Activated CD8-positive, alpha-beta memory T cell treated with anti-CD3 and anti-CD28 coated beads, Interleukin-2, amount 10 ng/mL, durations not matched to agents 7 days and 5 days (primary cell): ENCODE measurements at regions not wholly inside any gene's neighbourhood (a gene's known extent, or its start where the extent isn't known, plus 50 kb on each side); places are given as distances from the start of the nearest gene placed in this dataset.

Source experiments
- ATAC-seq: fragments of 150-1000 bp; cut with Tn5 transposase; one replicate; pipeline ENCODE4 v1.10.0; 2021; ENCODE audit warnings: moderate library complexity
- CTCF ChIA-PET: fragments of 350-600 bp; sonication (Branson Sonifier 250); formaldehyde crosslinking; loops from one replicate; lab custom pipeline; 2021; ENCODE audit warnings: antibody characterized with exemption; lab: Charles Lee
- DNase-seq: peaks from one replicate; pipeline ENCODE4 v3.0.0-alpha.2; 2020
- H3K27ac Mint-ChIP-seq: one replicate; pipeline ENCODE4 v1.8.0; 2021; ENCODE audit warnings: mild to moderate bottlenecking, mixed read lengths
- H3K27me3 Mint-ChIP-seq: one replicate; pipeline ENCODE4 v1.8.0; 2021; ENCODE audit warnings: mixed read lengths
- H3K36me3 Mint-ChIP-seq: one replicate; pipeline ENCODE4 v1.8.0; 2021; ENCODE audit warnings: mild to moderate bottlenecking, mixed read lengths
- H3K4me1 Mint-ChIP-seq: one replicate; pipeline ENCODE4 v1.8.0; 2021; ENCODE audit warnings: mixed read lengths
- H3K4me3 Mint-ChIP-seq: one replicate; pipeline ENCODE4 v1.8.0; 2021; ENCODE audit warnings: mild to moderate bottlenecking, moderate library complexity, mixed read lengths
- H3K9me3 Mint-ChIP-seq: one replicate; pipeline ENCODE4 v1.8.0; 2022; ENCODE audit warnings: low read depth, mixed read lengths

DNA sequence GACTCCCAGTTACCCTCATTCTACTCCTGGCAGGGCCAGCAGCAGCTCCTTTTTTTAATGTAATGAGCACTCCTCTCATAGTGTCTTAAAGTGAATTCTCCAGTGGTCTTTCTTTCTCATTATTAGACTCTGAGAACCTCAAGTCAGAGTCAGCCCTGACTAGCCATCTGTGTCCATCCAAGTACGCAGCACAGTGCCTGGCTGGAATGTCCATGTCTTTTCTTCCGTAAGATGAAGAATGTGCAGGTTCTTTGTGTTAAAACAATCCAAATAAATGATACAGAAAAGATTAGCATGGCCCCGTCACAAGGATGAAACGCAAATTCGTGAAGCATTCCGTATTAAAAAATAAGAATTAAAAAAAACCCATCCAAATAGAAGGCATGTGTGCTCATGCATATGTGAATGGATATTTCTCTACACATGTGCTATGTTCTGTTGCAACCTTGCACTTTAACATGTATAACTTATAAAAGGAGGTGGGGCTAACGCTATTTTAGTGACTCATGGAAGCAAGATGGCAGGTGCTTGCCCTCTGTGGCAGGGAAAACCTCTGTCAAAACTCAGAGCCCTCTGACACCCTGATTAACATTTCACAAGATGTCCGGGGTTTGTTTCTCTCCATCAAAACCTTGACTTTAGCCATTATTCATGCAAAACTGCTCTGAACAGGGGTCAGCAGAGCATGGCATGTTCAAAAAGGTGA lies 170.7 kb upstream of the TOPAZ1 start:
- CTCF ChIA-PET, result no interaction called here
- Mint-ChIP-seq H3K27me3 (peaks cover 30% of the 10 kb centered on the region), H3K4me3 (no peak overlapping the region), H3K4me1 (no peaks in the 10 kb centered on the region), H3K27ac (no peak overlapping the region), H3K36me3 (no peaks in the 10 kb centered on the region), H3K9me3 (no peaks in the 10 kb centered on the region)
- ATAC-seq (no peak), DNase-seq (no peak)

DNA sequence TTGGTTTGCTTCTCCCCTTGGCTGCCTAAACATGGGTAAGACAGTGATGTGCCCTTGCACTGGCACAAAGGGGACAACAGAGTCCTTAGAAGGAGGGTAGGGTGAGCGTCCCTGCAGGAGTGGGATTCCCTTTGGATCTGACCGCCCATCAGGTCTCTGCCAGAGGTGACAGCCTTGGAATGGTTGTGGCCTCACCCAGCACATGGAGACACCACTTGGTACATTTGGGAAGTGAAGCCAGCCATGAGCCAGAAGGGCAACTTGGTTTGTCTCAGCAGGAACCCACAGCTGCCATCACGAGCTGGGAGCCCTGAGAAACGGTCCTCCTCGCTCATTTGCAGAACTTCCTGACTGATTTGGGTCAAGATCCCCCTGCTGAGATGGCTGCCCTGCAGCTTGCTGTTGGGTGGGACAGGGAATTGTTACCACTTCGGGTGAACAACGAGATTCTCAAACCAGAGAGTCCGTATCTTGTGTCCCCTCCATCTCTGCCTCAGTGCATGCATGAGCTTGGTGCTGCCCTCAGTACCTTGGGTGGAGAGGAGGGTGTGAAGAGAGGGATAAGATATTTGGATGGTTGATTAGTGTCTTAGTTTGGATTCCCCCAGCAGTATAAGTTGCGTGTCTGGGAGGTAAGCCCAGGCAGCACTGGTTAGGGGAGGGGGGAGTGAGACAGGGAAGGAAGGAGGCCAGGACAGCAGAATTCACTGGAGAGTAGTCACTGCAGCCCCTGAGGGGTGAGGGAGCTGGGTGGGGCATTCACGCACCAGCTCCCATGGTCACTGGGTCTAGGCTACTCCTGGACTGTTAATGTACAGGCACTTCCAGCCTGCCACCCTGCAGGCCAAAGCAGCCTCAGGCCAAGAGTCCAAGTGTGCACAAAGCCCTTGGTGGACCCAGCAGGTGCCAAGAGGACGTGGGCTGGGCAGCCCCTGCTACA lies 168.8 kb upstream of the TOPAZ1 start:
- Mint-ChIP-seq H3K36me3 (no peaks in the 10 kb centered on the region), H3K4me3 (no peak overlapping the region), H3K4me1 (no peaks in the 10 kb centered on the region), H3K27ac (no peak overlapping the region), H3K9me3 (no peaks in the 10 kb centered on the region), H3K27me3 (peaks cover 25% of the 10 kb centered on the region)
- CTCF ChIA-PET, result no interaction called here
- no peak for ATAC-seq
- DNase-seq, result no peak

DNA sequence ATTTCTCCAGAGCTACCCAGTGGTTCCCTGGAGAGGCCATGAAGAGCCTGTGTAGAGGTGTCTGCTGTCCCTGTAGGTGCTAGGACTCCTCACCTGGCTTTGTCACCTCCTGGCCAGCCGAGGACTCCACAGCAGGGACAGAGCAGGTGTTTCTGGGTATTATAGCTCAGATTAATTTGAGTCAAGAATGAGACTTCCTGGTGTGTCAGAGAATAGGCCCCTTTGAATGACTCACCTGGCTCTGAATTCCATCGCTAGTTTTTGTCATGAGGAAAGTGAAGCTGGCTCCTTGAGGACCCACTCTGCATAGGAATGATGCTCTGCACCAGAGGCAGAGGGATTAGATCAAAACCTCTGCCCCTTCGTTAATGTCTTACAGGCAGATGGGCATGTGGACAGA lies 167.5 kb upstream of the TOPAZ1 start:
- CTCF ChIA-PET, result no interaction called here
- Mint-ChIP-seq H3K36me3 (no peaks in the 10 kb centered on the region), H3K4me3 (no peak overlapping the region), H3K27ac (no peak overlapping the region), H3K27me3 (peaks cover 20% of the 10 kb centered on the region), H3K9me3 (no peaks in the 10 kb centered on the region), H3K4me1 (no peaks in the 10 kb centered on the region)
- DNase-seq (no peak), ATAC-seq (no peak)

DNA sequence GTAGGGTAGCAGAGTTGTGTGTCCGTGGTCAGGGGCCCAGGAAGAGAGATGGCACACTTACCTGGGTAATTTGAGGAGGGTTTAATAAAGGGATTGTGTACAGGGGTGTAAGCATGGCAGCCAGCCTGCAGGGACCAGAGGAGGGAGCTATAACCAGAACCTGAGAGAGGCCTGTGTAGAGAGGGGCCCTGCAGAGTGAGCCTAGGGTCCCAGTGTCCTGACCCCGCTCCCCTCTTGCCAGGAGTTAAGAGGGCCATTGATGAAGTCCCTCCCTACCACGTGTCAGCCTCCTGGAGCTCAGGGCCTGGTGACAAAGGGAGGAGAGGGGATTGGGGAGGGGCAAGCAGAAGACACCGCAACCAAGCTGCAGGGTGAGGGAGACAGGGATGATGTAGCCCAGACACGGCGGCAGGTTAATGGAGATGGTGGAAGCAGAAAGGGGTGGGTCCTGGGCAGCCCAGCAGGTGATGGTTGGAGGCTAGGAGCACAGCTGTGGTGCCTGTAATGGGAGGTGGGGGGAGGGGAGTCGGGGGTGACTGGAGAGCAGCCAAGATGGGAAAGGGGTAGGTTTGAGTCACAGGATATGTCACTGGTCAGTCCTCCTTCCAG lies 165.4 kb upstream of the TOPAZ1 start:
- Mint-ChIP-seq H3K27me3 (peaks cover 19% of the 10 kb centered on the region), H3K27ac (no peak overlapping the region), H3K36me3 (no peaks in the 10 kb centered on the region), H3K4me3 (no peak overlapping the region), H3K4me1 (no peaks in the 10 kb centered on the region), H3K9me3 (no peaks in the 10 kb centered on the region)
- CTCF ChIA-PET, result interaction anchor here (0.6 kb wide), 1 partner anchor 24 kb away, joined by 3 read pairs; no protein-coding TSS in a partner anchor
- no peak for DNase-seq
- no peak for ATAC-seq

DNA sequence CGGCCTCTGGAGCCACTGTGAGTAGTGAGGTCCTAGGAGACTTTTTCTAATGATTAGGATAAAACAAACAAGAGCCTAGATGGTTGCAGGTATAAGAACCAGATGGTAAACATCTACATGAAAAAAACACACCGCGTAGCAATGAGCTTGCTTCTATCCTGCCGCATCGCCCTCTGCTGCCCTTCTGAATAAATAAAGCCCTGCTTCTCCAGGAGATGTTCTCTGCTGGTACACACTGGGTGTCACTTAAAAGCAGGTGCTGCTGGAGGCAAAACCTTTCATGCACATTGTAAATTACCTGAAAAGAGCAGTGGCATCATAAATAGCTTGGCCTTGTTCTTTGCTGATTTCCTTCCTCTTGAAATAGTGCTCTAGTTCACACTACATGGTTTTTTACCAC lies 164.4 kb upstream of the TOPAZ1 start:
- Mint-ChIP-seq H3K4me3 (no peak overlapping the region), H3K4me1 (no peaks in the 10 kb centered on the region), H3K9me3 (no peaks in the 10 kb centered on the region), H3K27me3 (peaks cover 23% of the 10 kb centered on the region), H3K36me3 (no peaks in the 10 kb centered on the region), H3K27ac (no peak overlapping the region)
- CTCF ChIA-PET, result interaction anchor here (0.6 kb wide), 1 partner anchor 23 kb away, joined by 3 read pairs; no protein-coding TSS in a partner anchor
- ATAC-seq (no peak), DNase-seq (no peak)

DNA sequence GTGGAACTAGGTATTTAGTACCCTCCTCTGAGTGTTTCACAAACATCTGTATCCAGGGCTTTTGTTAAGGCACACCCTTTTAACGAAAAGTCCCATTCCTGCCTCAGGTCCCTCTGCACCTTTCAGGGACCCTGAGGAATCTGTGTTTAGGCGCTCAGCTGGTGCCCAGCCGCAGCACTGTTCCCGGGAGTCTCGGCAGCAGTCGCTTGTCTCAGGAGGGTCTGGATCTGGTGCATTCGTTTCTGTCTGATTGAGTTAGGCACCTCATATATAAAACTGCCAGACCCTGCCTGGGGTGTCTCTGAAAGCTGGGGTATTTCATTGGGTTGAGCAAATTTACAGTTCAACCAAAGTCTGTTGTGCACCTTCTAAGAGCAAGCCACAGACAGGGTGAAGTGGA lies 162.8 kb upstream of the TOPAZ1 start:
- ATAC-seq, result no peak
- Mint-ChIP-seq H3K9me3 (no peaks in the 10 kb centered on the region), H3K27ac (no peak overlapping the region), H3K4me1 (no peaks in the 10 kb centered on the region), H3K27me3 (peaks cover 23% of the 10 kb centered on the region), H3K4me3 (no peak overlapping the region), H3K36me3 (no peaks in the 10 kb centered on the region)
- DNase-seq, result no peak
- CTCF ChIA-PET, result no interaction called here

DNA sequence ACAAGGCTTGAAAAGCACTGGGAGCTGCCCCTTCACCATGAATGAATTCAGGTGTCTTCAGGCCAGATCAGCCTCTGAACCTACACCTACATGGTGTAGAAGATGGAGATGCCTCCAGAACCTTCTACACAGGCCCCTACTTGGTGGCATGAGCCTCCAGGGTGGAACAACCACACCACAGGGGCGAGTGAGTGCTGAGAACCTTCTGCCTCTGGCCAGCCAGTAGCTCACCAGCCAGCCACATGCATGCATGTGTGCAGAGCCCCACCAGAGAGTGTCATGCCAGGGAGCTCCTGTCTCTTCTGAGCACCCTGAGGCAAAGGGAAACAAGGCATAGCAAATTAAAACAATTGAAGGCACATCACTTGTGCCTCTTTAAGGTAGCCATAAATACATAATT lies 161.8 kb upstream of the TOPAZ1 start:
- Mint-ChIP-seq H3K4me3 (no peak overlapping the region), H3K9me3 (no peaks in the 10 kb centered on the region), H3K27me3 (peaks cover 20% of the 10 kb centered on the region), H3K4me1 (no peaks in the 10 kb centered on the region), H3K36me3 (no peaks in the 10 kb centered on the region), H3K27ac (no peak overlapping the region)
- ATAC-seq, result no peak
- CTCF ChIA-PET, result interaction anchor here (0.5 kb wide), 1 partner anchor 413 kb away, joined by 3 read pairs; no protein-coding TSS in a partner anchor
- DNase-seq, result no peak

DNA sequence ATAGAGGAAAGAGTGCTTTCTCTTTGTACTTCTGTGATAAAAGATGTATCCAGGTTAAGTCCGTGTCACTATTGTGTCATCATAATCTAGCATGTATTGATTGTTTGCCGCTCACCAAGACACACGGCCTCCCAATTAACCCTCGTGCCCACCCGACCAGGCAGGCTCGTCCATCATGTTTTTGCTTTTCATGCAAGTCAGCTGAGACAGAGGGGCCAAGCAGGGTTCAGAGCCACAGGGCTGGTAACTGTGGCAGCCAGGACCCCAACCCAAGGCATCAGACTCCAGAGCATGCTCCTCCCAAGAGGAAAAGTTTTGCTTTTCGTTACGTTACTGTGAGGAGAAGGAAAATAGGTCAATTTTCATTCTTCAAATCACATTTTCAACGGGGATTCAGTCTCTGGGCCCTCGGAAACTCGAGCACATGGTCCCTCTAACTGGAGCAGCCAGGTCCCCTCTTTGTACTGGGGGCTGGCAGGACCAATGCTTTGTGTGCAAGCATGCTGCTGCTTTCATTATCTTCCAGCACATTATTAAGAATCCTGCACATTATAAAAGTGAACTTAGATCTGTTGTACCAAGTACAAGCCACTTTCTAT lies 161.1 kb upstream of the TOPAZ1 start:
- Mint-ChIP-seq H3K36me3 (no peaks in the 10 kb centered on the region), H3K27me3 (peaks cover 18% of the 10 kb centered on the region), H3K9me3 (no peaks in the 10 kb centered on the region), H3K4me3 (no peak overlapping the region), H3K27ac (no peak overlapping the region), H3K4me1 (no peaks in the 10 kb centered on the region)
- ATAC-seq (no peak), DNase-seq (no peak)
- CTCF ChIA-PET, result interaction anchor here (0.5 kb wide), 1 partner anchor 413 kb away, joined by 3 read pairs; no protein-coding TSS in a partner anchor

DNA sequence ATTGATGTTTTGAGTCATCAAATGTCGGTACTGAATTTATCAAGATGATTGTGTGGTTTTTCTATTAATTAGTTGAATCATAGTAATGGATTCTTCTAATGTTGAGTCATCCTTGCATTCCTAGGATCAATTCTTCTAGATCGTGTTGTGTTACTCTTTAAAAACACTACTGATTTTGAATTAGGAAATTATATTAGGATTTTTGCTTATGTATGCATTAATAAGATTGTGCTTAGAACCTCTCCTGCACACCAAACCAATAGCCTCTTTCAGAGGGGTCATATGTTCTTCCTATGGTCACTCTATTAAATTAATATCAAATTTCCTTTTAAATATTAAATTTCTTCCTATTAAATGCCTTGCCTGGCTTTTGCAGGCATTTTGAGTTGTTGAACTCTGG lies 151.7 kb upstream of the TOPAZ1 start:
- H3K9me3 Mint-ChIP-seq, result no peaks in the 10 kb centered on the region
- no peak overlapping the region for H3K4me3 Mint-ChIP-seq

DNA sequence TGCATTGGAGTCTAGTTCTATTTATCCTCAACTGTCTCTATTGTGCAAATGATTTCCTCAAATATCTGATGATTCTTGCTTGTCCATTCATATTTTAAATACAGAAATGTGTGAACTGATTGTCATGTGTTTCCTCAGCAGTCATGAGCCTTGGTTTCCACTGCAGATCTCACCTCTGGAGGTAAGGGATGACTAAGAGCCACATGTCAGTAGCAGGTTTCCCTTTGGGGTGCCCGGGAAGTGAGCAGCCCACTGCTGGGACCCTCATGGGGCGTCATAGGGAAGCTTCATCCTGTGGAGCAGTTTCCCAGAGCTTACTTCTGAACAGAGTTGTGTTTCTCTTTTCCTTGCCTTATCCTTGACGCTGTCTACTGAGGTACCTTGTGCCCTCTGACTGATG lies 149.2 kb upstream of the TOPAZ1 start:
- peaks cover 42% of the 10 kb centered on the region for H3K27me3 Mint-ChIP-seq
- H3K9me3 Mint-ChIP-seq, result peaks cover 3% of the 10 kb centered on the region
- H3K27ac Mint-ChIP-seq, result no peak overlapping the region
- H3K4me3 Mint-ChIP-seq, result no peak overlapping the region
- peaks cover 18% of the 10 kb centered on the region for H3K4me1 Mint-ChIP-seq
- CTCF ChIA-PET, result no interaction called here
- no peak for DNase-seq
- no peak for ATAC-seq
- peaks cover 2% of the 10 kb centered on the region for H3K36me3 Mint-ChIP-seq

More for the DNA sequence above, 151.7 kb upstream of the TOPAZ1 start:
- Mint-ChIP-seq H3K4me1 (peaks cover 18% of the 10 kb centered on the region), H3K27ac (no peak overlapping the region), H3K27me3 (peaks cover 36% of the 10 kb centered on the region), H3K36me3 (peaks cover 2% of the 10 kb centered on the region)
- DNase-seq (no peak), ATAC-seq (no peak)
- CTCF ChIA-PET, result no interaction called here

DNA sequence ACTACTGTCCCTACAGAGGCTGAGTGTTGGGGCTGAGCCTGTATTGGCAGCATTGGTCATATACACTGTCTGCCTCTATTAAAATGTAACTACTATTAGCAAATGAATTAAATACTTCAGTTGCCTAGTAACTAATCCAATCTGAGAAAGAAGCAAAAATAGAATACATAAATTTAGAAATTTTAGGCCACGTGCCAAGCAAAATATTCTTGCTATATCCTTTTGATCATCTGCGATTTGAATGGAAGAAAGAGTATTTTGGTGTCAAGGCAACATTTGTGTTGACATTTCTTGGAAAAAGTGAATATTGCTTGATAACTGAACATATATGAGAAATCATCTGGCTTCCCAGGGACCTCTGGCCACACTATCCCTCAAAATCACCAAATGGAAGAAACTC lies 148.2 kb upstream of the TOPAZ1 start:
- Mint-ChIP-seq H3K27ac (no peak overlapping the region), H3K27me3 (peaks cover 47% of the 10 kb centered on the region)
- no peak for DNase-seq

DNA sequence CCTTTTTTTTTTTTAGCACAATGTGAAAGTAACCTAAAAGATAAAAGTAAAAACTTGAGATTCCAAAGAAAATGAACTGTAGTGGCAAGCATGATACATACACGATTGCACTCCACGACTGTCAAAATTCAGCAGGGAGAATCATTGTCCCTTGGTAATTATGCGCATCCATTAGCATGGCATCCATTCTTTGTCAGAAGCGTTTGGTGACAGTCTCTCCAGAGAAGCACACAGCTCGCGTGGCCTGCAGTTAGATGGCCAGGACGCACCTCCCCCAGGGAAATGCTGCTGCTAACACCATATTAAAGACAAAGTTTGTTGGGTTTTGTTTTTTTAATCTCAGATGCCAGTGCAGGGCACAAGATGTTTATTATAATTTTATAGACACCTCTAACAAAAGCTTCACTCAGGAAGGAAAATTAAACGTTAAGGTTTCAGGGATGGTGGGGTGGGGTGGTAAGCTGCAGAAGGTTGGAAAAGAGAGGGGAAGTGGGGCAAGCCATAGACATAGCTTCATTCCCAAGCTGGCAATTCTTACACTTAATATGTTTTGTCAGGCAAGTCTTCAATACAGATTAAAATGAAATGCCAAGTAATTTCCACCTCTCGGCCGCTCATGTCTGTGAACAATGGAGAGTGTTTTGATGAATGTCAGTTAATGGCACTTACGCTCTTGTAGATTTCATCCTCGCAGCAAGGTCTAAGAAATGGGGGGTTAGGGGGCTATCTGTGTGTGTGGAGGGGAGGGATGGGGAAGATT lies 142.8 kb upstream of the TOPAZ1 start:
- DNase-seq, result no peak
- H3K27me3 Mint-ChIP-seq, result peaks cover 74% of the 10 kb centered on the region
- H3K4me1 Mint-ChIP-seq, result peaks cover under 1% of the 10 kb centered on the region
- no peaks in the 10 kb centered on the region for H3K36me3 Mint-ChIP-seq
- CTCF ChIA-PET, result no interaction called here
- peaks cover 3% of the 10 kb centered on the region for H3K9me3 Mint-ChIP-seq
- no peak for ATAC-seq
- no peak overlapping the region for H3K27ac Mint-ChIP-seq
- no peak overlapping the region for H3K4me3 Mint-ChIP-seq

More for the DNA sequence above, 148.2 kb upstream of the TOPAZ1 start:
- peaks cover 2% of the 10 kb centered on the region for H3K36me3 Mint-ChIP-seq
- ATAC-seq, result no peak
- peaks cover 3% of the 10 kb centered on the region for H3K9me3 Mint-ChIP-seq
- CTCF ChIA-PET, result no interaction called here
- H3K4me3 Mint-ChIP-seq, result no peak overlapping the region
- H3K4me1 Mint-ChIP-seq, result peaks cover 18% of the 10 kb centered on the region
